Colonic mucosa (tissue), 4 donors: ENCODE measurements at regions not wholly inside any gene's neighbourhood (a gene's known extent, or its start where the extent isn't known, plus 50 kb on each side); places are given as distances from the start of the nearest gene placed in this dataset.

ENCODE experiments used
- DNase-seq: peaks from one replicate; pipeline ENCODE4 v3.0.0-alpha.2; 2020
- H3K27ac ChIP-seq: fragments of 200-600 bp; one replicate; pipeline ENCODE4 v1.8.0; 2021
- H3K27me3 ChIP-seq: fragments of 200-600 bp; one replicate; pipeline ENCODE4 v1.8.0; 2021
- H3K36me3 ChIP-seq: fragments of 200-600 bp; one replicate; pipeline ENCODE4 v1.8.0; 2021
- H3K4me1 ChIP-seq: fragments of 200-600 bp; one replicate; pipeline ENCODE4 v1.8.0; 2021; ENCODE audit warnings: mild to moderate bottlenecking
- H3K4me3 ChIP-seq: fragments of 200-600 bp; one replicate; pipeline ENCODE4 v1.8.0; 2021
- H3K9ac ChIP-seq, 2 donors: one replicate each; pipeline ENCODE4 v1.7.0; 2013; ENCODE audit warnings: control low read depth in 2 of 2, low read depth in 2 of 2, low read length in 2 of 2
- H3K9me3 ChIP-seq: fragments of 200-600 bp; one replicate; pipeline ENCODE4 v1.8.0; 2021
- intact Hi-C: fragments of 100-400 bp; cut with DNase I; formaldehyde crosslinking; loops from one replicate; pipeline ENCODE4 v1.14.1; 2022
- TF ChIP-seq, protein P1 (sequence below): fragments of 200-600 bp; IDR thresholded peaks from one replicate; pipeline ENCODE4 v1.8.0; 2022; ENCODE audit warnings: antibody characterized with exemption, mild to moderate bottlenecking
- donor health status: healthy.
- donor health status: DM: no; HTN: no; CAD: no.
- donor health status: DM: no; HTN: no; CAD: no.

DNA sequence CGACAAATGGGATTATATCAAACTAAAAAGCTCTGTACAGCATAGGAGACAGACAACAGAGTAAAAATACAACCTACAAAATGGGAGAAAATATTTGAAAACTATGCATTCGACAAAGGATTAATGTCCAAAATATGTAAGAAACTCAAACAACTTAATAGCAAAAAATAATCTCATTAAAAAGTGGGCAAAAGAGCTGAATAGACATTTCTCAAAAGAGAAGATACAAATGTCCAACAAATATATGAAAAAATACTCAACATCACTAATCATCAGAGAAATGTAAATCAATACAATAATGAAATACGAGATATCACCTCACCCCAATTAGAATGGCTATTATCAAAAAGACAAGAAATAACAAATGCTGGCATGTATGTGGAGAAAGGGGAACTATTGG is 272.9 kb downstream of the KLHL13 start:
- H3K27ac ChIP-seq = no peak overlapping the region
- H3K4me1 ChIP-seq = no peaks in the 10 kb centered on the region
- intact Hi-C loops = no loop called here
- H3K9ac ChIP-seq = no peak overlapping the region
- no peaks in the 10 kb centered on the region for H3K27me3 ChIP-seq
- TF ChIP-seq, protein P1, sequence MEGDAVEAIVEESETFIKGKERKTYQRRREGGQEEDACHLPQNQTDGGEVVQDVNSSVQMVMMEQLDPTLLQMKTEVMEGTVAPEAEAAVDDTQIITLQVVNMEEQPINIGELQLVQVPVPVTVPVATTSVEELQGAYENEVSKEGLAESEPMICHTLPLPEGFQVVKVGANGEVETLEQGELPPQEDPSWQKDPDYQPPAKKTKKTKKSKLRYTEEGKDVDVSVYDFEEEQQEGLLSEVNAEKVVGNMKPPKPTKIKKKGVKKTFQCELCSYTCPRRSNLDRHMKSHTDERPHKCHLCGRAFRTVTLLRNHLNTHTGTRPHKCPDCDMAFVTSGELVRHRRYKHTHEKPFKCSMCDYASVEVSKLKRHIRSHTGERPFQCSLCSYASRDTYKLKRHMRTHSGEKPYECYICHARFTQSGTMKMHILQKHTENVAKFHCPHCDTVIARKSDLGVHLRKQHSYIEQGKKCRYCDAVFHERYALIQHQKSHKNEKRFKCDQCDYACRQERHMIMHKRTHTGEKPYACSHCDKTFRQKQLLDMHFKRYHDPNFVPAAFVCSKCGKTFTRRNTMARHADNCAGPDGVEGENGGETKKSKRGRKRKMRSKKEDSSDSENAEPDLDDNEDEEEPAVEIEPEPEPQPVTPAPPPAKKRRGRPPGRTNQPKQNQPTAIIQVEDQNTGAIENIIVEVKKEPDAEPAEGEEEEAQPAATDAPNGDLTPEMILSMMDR = no peak
- no peaks in the 10 kb centered on the region for H3K36me3 ChIP-seq
- H3K4me3 ChIP-seq = no peak overlapping the region
- no peaks in the 10 kb centered on the region for H3K9me3 ChIP-seq
- no peak for DNase-seq

DNA sequence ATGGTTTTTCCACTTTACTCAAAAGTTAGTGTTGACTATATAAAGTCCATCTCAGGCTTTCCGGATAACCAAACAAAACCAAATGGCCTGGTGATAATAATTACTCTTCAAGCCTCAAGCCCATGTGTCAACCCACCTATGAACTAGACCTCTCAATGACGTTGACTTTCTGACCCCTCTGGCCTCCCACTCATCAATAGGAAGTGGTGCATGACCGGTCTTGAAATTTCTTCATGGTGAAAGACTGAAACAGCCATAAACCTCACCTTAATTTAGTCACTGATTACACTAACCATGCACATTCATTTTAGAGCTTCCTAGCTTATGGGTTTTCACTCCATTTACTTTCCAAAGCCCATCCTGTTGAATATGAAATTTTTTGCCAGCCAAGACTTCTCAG is 276.0 kb downstream of the KLHL13 start:
- no peak overlapping the region for H3K9ac ChIP-seq
- TF ChIP-seq, protein P1 = no peak
- no peaks in the 10 kb centered on the region for H3K9me3 ChIP-seq
- DNase-seq = no peak
- no peaks in the 10 kb centered on the region for H3K27me3 ChIP-seq
- intact Hi-C loops = no loop called here
- H3K4me1 ChIP-seq = no peaks in the 10 kb centered on the region
- H3K36me3 ChIP-seq = no peaks in the 10 kb centered on the region
- H3K4me3 ChIP-seq = no peak overlapping the region
- no peak overlapping the region for H3K27ac ChIP-seq

DNA sequence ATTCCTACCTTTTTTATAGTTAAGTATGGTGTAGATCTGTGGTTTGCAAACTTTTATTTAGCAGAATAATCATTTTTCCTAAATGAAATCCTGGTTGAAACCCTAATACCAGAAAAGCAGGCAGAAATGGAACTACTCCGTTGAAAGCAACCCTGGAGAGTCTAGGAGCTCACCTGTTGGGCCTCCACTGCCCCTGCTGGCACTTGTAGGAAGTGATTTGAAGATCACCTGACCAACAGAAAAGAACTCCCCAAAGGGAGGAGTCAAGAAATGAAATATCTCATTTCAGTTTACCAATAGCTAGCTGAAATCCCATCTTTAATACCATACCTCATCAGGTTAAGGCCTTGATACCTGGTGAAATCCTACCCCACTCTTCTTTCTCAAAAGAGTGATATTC is 277.1 kb downstream of the KLHL13 start:
- Histone ChIP-seq H3K27ac (no peak overlapping the region), H3K9me3 (no peaks in the 10 kb centered on the region)

GRCh38 chrX:117838581-117839331 is 277.9 kb downstream of the KLHL13 start:
- H3K36me3 ChIP-seq = no peaks in the 10 kb centered on the region
- no peak overlapping the region for H3K4me3 ChIP-seq
- no peak for DNase-seq
- H3K9me3 ChIP-seq = no peaks in the 10 kb centered on the region
- no peak overlapping the region for H3K27ac ChIP-seq
- TF ChIP-seq, protein P1 = no peak
- H3K27me3 ChIP-seq = no peaks in the 10 kb centered on the region
- intact Hi-C loops = no loop called here
- no peaks in the 10 kb centered on the region for H3K4me1 ChIP-seq
- H3K9ac ChIP-seq = no peak overlapping the region

More for the DNA sequence above, 277.1 kb downstream of the KLHL13 start:
- Histone ChIP-seq H3K4me3 (no peak overlapping the region), H3K9ac (no peak overlapping the region), H3K4me1 (no peaks in the 10 kb centered on the region), H3K27me3 (no peaks in the 10 kb centered on the region), H3K36me3 (no peaks in the 10 kb centered on the region)
- intact Hi-C loops = no loop called here
- TF ChIP-seq, protein P1 = no peak
- no peak for DNase-seq

GRCh38 chrX:117835034-117835433 is 281.6 kb downstream of the KLHL13 start:
- intact Hi-C loops = no loop called here
- DNase-seq = no peak
- Histone ChIP-seq H3K4me1 (no peaks in the 10 kb centered on the region), H3K9me3 (no peaks in the 10 kb centered on the region), H3K4me3 (no peak overlapping the region), H3K36me3 (no peaks in the 10 kb centered on the region), H3K27me3 (no peaks in the 10 kb centered on the region), H3K27ac (no peak overlapping the region), H3K9ac (no peak overlapping the region)
- TF ChIP-seq, protein P1 = no peak
